ENCODE measurements at regions not wholly inside any gene's neighbourhood (a gene's known extent, or its start where the extent isn't known, plus 50 kb on each side); places are given as distances from the start of the nearest gene placed in this dataset.

- no peaks in the 10 kb centered on the region for H3K36me3 ChIP-seq (ENCODE audit: control insufficient read depth, insufficient read depth, low read length)
- POLR2A ChIA-PET: no interaction called here
- DNase-seq (ENCODE audit: low read depth): no peak
- H3K4me3 ChIP-seq (ENCODE audit: low read depth, low read length): no peak overlapping the region
- CTCF ChIA-PET: interaction anchor here (0.5 to 1.3 kb wide), 2 partner anchors 13 to 306 kb away, joined by 3 to 4 read pairs; no protein-coding TSS in a partner anchor
- no peak for TF ChIP-seq CTCF (IDR thresholded peaks at IDR 0.05; ENCODE audit: insufficient read depth, low read depth, low read length)
- H3K27me3 ChIP-seq (ENCODE audit: control insufficient read depth, insufficient read depth, low read length): peaks cover 3% of the 10 kb centered on the region
Observed at GRCh38 chr2:238742664-238743063, 105.2 kb upstream of the TWIST2 start.

GRCh38 chr2:238743243-238744065 lies 104.4 kb upstream of the TWIST2 start:
- ChIA-PET CTCF (interaction anchor here (0.5 kb wide), 1 partner anchor 307 kb away, joined by 3 read pairs; no protein-coding TSS in a partner anchor), POLR2A (no interaction called here)
- no peak for DNase-seq (ENCODE audit: low read depth)
- peaks cover 3% of the 10 kb centered on the region for H3K27me3 ChIP-seq (ENCODE audit: control insufficient read depth, insufficient read depth, low read length)
- no peak overlapping the region for H3K4me3 ChIP-seq (ENCODE audit: low read depth, low read length)
- H3K36me3 ChIP-seq (ENCODE audit: control insufficient read depth, insufficient read depth, low read length): no peaks in the 10 kb centered on the region
- TF ChIP-seq CTCF (IDR thresholded peaks at IDR 0.05; ENCODE audit: insufficient read depth, low read depth, low read length): no peak

- H3K27me3 ChIP-seq (ENCODE audit: control insufficient read depth, insufficient read depth, low read length): peaks cover 3% of the 10 kb centered on the region
- no peak for DNase-seq (ENCODE audit: low read depth)
- ChIA-PET CTCF (interaction anchor here (1.0 kb wide), 1 partner anchor 11 kb away, joined by 4 read pairs; no protein-coding TSS in a partner anchor), POLR2A (no interaction called here)
- TF ChIP-seq CTCF (IDR thresholded peaks at IDR 0.05; ENCODE audit: insufficient read depth, low read depth, low read length): no peak
- H3K4me3 ChIP-seq (ENCODE audit: low read depth, low read length): no peak overlapping the region
- H3K36me3 ChIP-seq (ENCODE audit: control insufficient read depth, insufficient read depth, low read length): no peaks in the 10 kb centered on the region
Observed at GRCh38 chr2:238744951-238745350, 102.9 kb upstream of the TWIST2 start.

DNA sequence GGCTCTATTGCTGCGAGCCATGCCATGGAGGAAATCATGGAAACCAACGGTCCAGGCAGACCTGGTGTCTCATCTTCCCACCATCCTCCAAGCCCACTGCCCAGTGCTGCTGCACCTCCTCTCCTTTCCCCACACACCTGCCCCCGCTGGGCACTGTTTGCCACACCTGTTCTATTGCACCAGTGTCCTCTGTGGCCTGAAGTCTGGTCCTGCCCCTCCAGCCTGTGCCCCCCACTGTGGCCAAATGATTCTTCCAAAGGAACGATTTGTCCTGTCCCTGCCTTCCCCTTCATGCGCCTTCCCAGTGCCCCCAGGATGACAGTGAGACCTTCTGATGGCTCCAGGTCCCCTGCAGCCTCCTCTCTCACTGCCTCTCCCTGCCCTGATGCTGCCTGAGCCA lies 101.9 kb upstream of the TWIST2 start:
- CTCF ChIA-PET: no interaction called here
- POLR2A ChIA-PET: no interaction called here
- Histone ChIP-seq H3K27me3 (ENCODE audit: control insufficient read depth, insufficient read depth, low read length) (peaks cover 3% of the 10 kb centered on the region), H3K36me3 (ENCODE audit: control insufficient read depth, insufficient read depth, low read length) (no peaks in the 10 kb centered on the region), H3K4me3 (ENCODE audit: low read depth, low read length) (no peak overlapping the region)
- TF ChIP-seq CTCF (IDR thresholded peaks at IDR 0.05; ENCODE audit: insufficient read depth, low read depth, low read length): no peak
- DNase-seq (ENCODE audit: low read depth): no peak

- no peak for TF ChIP-seq CTCF (IDR thresholded peaks at IDR 0.05; ENCODE audit: insufficient read depth, low read depth, low read length)
Observed at GRCh38 chr2:238747114-238747513, 100.8 kb upstream of the TWIST2 start.

More at GRCh38 chr2:238747114-238747513, 100.8 kb upstream of the TWIST2 start:
- ChIA-PET CTCF (interaction anchor here (0.7 kb wide), 1 partner anchor 165 kb away, joined by 3 read pairs; no protein-coding TSS in a partner anchor), POLR2A (no interaction called here)
- DNase-seq (ENCODE audit: low read depth): no peak
- H3K36me3 ChIP-seq (ENCODE audit: control insufficient read depth, insufficient read depth, low read length): no peaks in the 10 kb centered on the region
- no peak overlapping the region for H3K4me3 ChIP-seq (ENCODE audit: low read depth, low read length)
- H3K27me3 ChIP-seq (ENCODE audit: control insufficient read depth, insufficient read depth, low read length): peaks cover 3% of the 10 kb centered on the region

Data from BJ (cell line).